H1 (cell line): ENCODE measurements at regions not wholly inside any gene's neighbourhood (a gene's known extent, or its start where the extent isn't known, plus 50 kb on each side); places are given as distances from the start of the nearest gene placed in this dataset.

Source experiments
- CTCF ChIA-PET: fragments of 300-600 bp; sonication (Branson Sonifier 250); formaldehyde crosslinking; loops from one replicate; lab custom pipeline; 2021; ENCODE audit not compliant: partially characterized antibody; lab: Charles Lee
- POLR2A ChIA-PET: fragments of 300-600 bp; sonication (Branson Sonifier 250); formaldehyde crosslinking; loops from one replicate; lab custom pipeline; 2021; ENCODE audit warnings: inconsistent platforms; ENCODE audit not compliant: partially characterized antibody; lab: Charles Lee
- DNase-seq, 2 experiments: peaks; one replicate each; pipeline versions ENCODE4 v3.0.0 to v3.0.0-alpha.2; 2010 to 2022; ENCODE audit warnings: low spot score in 2 of 2, low read depth in 1 of 2, mixed read lengths in 1 of 2
- FAIRE-seq: peaks from 2 replicates; lab custom pipeline; 2011; peaks lifted over from hg19 to GRCh38; lab: Jason Lieb, UNC
- H2AFZ ChIP-seq: 2 replicates; pipeline ENCODE4 v1.8.1; 2012; ENCODE audit warnings: low read length, inconsistent platforms
- H2AK5ac ChIP-seq: 2 replicates; pipeline ENCODE4 v1.6.1; 2013; ENCODE audit warnings: low read depth, low read length
- H2BK120ac ChIP-seq: replicated peaks from 2 replicates; pipeline ENCODE3; 2013; ENCODE audit warnings: low read depth, low read length, inconsistent platforms
- H2BK12ac ChIP-seq: 2 replicates; pipeline ENCODE4 v1.6.1; 2013; ENCODE audit warnings: low read depth, low read length
- H2BK15ac ChIP-seq: 2 replicates; pipeline ENCODE4 v1.6.1; 2013; ENCODE audit warnings: low read length
- H2BK20ac ChIP-seq: 2 replicates; pipeline ENCODE4 v1.6.1; 2013; ENCODE audit warnings: low read length
- H2BK5ac ChIP-seq: 2 replicates; pipeline ENCODE4 v1.6.1; 2013; ENCODE audit warnings: low read depth, low read length
- H3K14ac ChIP-seq: 2 replicates; pipeline ENCODE4 v1.6.1; 2013; ENCODE audit warnings: inconsistent platforms; ENCODE audit not compliant: insufficient read length
- H3K18ac ChIP-seq: 2 replicates; pipeline ENCODE4 v1.6.1; 2013; ENCODE audit warnings: low read length; ENCODE audit errors: extremely low read depth
- H3K23ac ChIP-seq: 2 replicates; pipeline ENCODE4 v1.6.1; 2013; ENCODE audit warnings: inconsistent platforms; ENCODE audit not compliant: insufficient read length
- H3K23me2 ChIP-seq: 2 replicates; pipeline ENCODE4 v1.6.1; 2013; ENCODE audit warnings: low read depth, low read length
- H3K27ac ChIP-seq: 2 replicates; pipeline ENCODE4 v1.6.1; 2011; ENCODE audit warnings: low read depth, low read length, inconsistent platforms
- H3K27me3 ChIP-seq, 4 experiments: replicated peaks in 1 of 4; 1 replicate in 1 of 4; 2 replicates in 3 of 4; pipeline versions ENCODE4 v1.6.1 to v1.8.1; 2011 to 2013; ENCODE audit warnings: low read length in 3 of 4, mild to moderate bottlenecking in 3 of 4, inconsistent platforms in 2 of 4, mixed read lengths in 2 of 4, moderate library complexity in 1 of 4; ENCODE audit not compliant: control insufficient read depth in 3 of 4, insufficient read depth in 3 of 4; ENCODE audit errors: extremely low read depth in 1 of 4
- H3K36me3 ChIP-seq, 4 experiments: 2 replicates each; pipeline versions ENCODE4 v1.6.1 to v1.8.1; 2011 to 2013; ENCODE audit warnings: mild to moderate bottlenecking in 4 of 4, low read length in 3 of 4, moderate library complexity in 2 of 4, control low read depth in 1 of 4, inconsistent platforms in 1 of 4; ENCODE audit not compliant: insufficient read depth in 4 of 4, control insufficient read depth in 2 of 4
- H3K4ac ChIP-seq: replicated peaks from 2 replicates; pipeline ENCODE3; 2013; ENCODE audit warnings: low read length, low read depth, mixed read lengths, inconsistent platforms; ENCODE audit not compliant: insufficient read length
- H3K4me1 ChIP-seq, 4 experiments: replicated peaks in 1 of 4; 1 replicate in 1 of 4; 2 replicates in 3 of 4; pipeline versions ENCODE4 v1.6.1 to v1.8.1; 2011 to 2013; ENCODE audit warnings: low read length in 3 of 4, inconsistent platforms in 2 of 4, mixed read lengths in 1 of 4; ENCODE audit not compliant: insufficient read depth in 4 of 4, control insufficient read depth in 3 of 4
- H3K4me2 ChIP-seq, 2 experiments: 2 replicates each; pipeline versions ENCODE4 v1.6.1 to v1.8.1; 2011 to 2013; ENCODE audit warnings: low read depth in 2 of 2, low read length in 2 of 2, control low read depth in 1 of 2, inconsistent platforms in 1 of 2, mild to moderate bottlenecking in 1 of 2; ENCODE audit not compliant: insufficient read depth in 1 of 2
- H3K4me3 ChIP-seq, 4 experiments: fragments of 200-600, 300-600 bp in 1 of 4; sonication (generic), shearing (Covaris generic), sonication (Bioruptor Twin) in 1 of 4; 2 replicates each; pipeline versions ENCODE4 v1.5.1 to v1.8.1; 2011 to 2016; ENCODE audit warnings: low read length in 4 of 4, low read depth in 3 of 4, control low read depth in 2 of 4, inconsistent platforms in 2 of 4, mild to moderate bottlenecking in 2 of 4, mixed read lengths in 1 of 4, moderate library complexity in 1 of 4; ENCODE audit not compliant: insufficient read depth in 2 of 4; ENCODE audit errors: extremely low read depth in 1 of 4
- H3K56ac ChIP-seq: replicated peaks from 2 replicates; pipeline ENCODE3; 2013; ENCODE audit warnings: low read depth, mild to moderate bottlenecking, mixed read lengths, low read length, inconsistent platforms; ENCODE audit not compliant: insufficient read length
- H3K79me1 ChIP-seq: 2 replicates; pipeline ENCODE4 v1.6.1; 2013; ENCODE audit warnings: low read depth, low read length, control low read depth
- H3K79me2 ChIP-seq, 2 experiments: 2 replicates each; pipeline versions ENCODE4 v1.6.1 to v1.8.1; 2012 to 2013; ENCODE audit warnings: low read length in 2 of 2, mild to moderate bottlenecking in 2 of 2, inconsistent platforms in 1 of 2; ENCODE audit not compliant: insufficient read depth in 2 of 2, control insufficient read depth in 1 of 2
- H3K9ac ChIP-seq, 4 experiments: replicated peaks in 1 of 4; 1 replicate in 1 of 4; 2 replicates in 3 of 4; pipeline versions ENCODE4 v1.6.1 to v1.8.1; 2011 to 2013; ENCODE audit warnings: low read depth in 3 of 4, low read length in 3 of 4, control low read depth in 2 of 4, mild to moderate bottlenecking in 2 of 4, moderate library complexity in 2 of 4, inconsistent platforms in 1 of 4; ENCODE audit errors: extremely low read depth in 1 of 4
- H3K9me3 ChIP-seq, 2 experiments: 2 replicates each; pipeline versions ENCODE4 v1.6.1 to v1.8.1; 2012 to 2013; ENCODE audit warnings: mild to moderate bottlenecking in 2 of 2, moderate library complexity in 2 of 2, control low read depth in 1 of 2, inconsistent platforms in 1 of 2, low read depth in 1 of 2, low read length in 1 of 2, mixed read lengths in 1 of 2; ENCODE audit not compliant: insufficient read depth in 2 of 2
- H4K20me1 ChIP-seq, 2 experiments: replicated peaks in 1 of 2; 2 replicates each; pipeline versions ENCODE3 to v1.8.1; 2011 to 2013; ENCODE audit warnings: inconsistent platforms in 2 of 2, low read length in 2 of 2, mild to moderate bottlenecking in 1 of 2; ENCODE audit not compliant: insufficient read depth in 2 of 2, control insufficient read depth in 1 of 2
- H4K5ac ChIP-seq: 2 replicates; pipeline ENCODE4 v1.6.1; 2013; ENCODE audit warnings: low read length, low read depth, mixed read lengths, inconsistent platforms; ENCODE audit not compliant: insufficient read length
- H4K8ac ChIP-seq: 2 replicates; pipeline ENCODE4 v1.8.0; 2013; ENCODE audit warnings: mild to moderate bottlenecking, moderate library complexity, low read length, inconsistent platforms; ENCODE audit not compliant: insufficient read depth; ENCODE audit errors: extremely low read depth
- H4K91ac ChIP-seq: replicated peaks from 2 replicates; pipeline ENCODE3; 2013; ENCODE audit warnings: low read length, mixed read lengths, inconsistent platforms; ENCODE audit not compliant: insufficient read length
- CHD2 ChIP-seq: IDR thresholded peaks from 2 replicates; pipeline ENCODE4 v1.6.1; 2012; ENCODE audit warnings: low read length, improper control_type of control experiment
- EZH2 ChIP-seq: fragments of 200-600 bp; sonication (generic); IDR thresholded peaks from 2 replicates; pipeline ENCODE4 v1.7.1; 2012; ENCODE audit warnings: low read depth, mild to moderate bottlenecking, moderate library complexity, low read length, inconsistent platforms; ENCODE audit not compliant: severe bottlenecking
- FOSL1 ChIP-seq: IDR thresholded peaks from 2 replicates; pipeline ENCODE4 v1.6.1; 2011; ENCODE audit warnings: mild to moderate bottlenecking, low read depth, low read length, moderate library complexity; ENCODE audit not compliant: insufficient read depth
- KDM1A ChIP-seq: fragments of 200-600, 300-600 bp; sonication (generic); IDR thresholded peaks from 2 replicates; pipeline ENCODE4 v1.7.1; 2016; ENCODE audit warnings: mild to moderate bottlenecking, low read length, borderline replicate concordance
- KDM4A ChIP-seq: IDR thresholded peaks from one replicate; pipeline ENCODE4 v1.7.1; 2012; ENCODE audit warnings: low read depth, mild to moderate bottlenecking, moderate library complexity, low read length, inconsistent platforms; ENCODE audit not compliant: severe bottlenecking
- POLR2A ChIP-seq, 2 experiments: IDR thresholded peaks; 1 replicate in 1 of 2; 2 replicates in 1 of 2; pipeline ENCODE4 v1.6.1; 2011; ENCODE audit warnings: low read depth in 2 of 2, low read length in 2 of 2, mild to moderate bottlenecking in 2 of 2; ENCODE audit errors: control extremely low read depth in 1 of 2
- RAD21 ChIP-seq, 2 experiments: IDR thresholded peaks in 1 of 2; conservative IDR thresholded peaks in 1 of 2; 2 replicates each; pipeline ENCODE4 v1.6.1; 2011; ENCODE audit warnings: low read depth in 2 of 2, low read length in 2 of 2, improper control_type of control experiment in 1 of 2, inconsistent platforms in 1 of 2, mild to moderate bottlenecking in 1 of 2, moderate library complexity in 1 of 2
- SIN3A ChIP-seq, 2 experiments: IDR thresholded peaks in 1 of 2; conservative IDR thresholded peaks in 1 of 2; 2 replicates each; pipeline ENCODE4 v1.6.1; 2011 to 2012; ENCODE audit warnings: low read length in 2 of 2, improper control_type of control experiment in 1 of 2, low read depth in 1 of 2, mild to moderate bottlenecking in 1 of 2
- SUZ12 ChIP-seq: fragments of 200-600 bp; sonication (generic); IDR thresholded peaks from 2 replicates; pipeline ENCODE4 v1.6.1; 2012; ENCODE audit warnings: mild to moderate bottlenecking, inconsistent platforms, low read length, moderate library complexity, mixed read lengths
- TAF7 ChIP-seq: optimal IDR thresholded peaks from 2 replicates; pipeline ENCODE3; 2011; ENCODE audit warnings: low read depth, mild to moderate bottlenecking, inconsistent platforms, low read length, moderate library complexity, borderline replicate concordance
- WGBS, 2 experiments: shearing (Covaris generic) in 1 of 2; methylation state at CpG; one replicate each; pipeline versions ENCODE4 v1.1.6 to v1.1.7; 2013 to 2015; ENCODE audit warnings: low lambda C conversion rate in 2 of 2, mixed read lengths in 2 of 2, inconsistent platforms in 1 of 2, low coverage in 1 of 2, missing lambda C conversion rate in 1 of 2; ENCODE audit not compliant: insufficient replicate concordance in 2 of 2, insufficient coverage in 1 of 2, insufficient read length in 1 of 2; ENCODE audit errors: extremely low coverage in 1 of 2, missing lambda C conversion rate in 1 of 2; 5-methylcytosine and 5-hydroxymethylcytosine counted together

DNA sequence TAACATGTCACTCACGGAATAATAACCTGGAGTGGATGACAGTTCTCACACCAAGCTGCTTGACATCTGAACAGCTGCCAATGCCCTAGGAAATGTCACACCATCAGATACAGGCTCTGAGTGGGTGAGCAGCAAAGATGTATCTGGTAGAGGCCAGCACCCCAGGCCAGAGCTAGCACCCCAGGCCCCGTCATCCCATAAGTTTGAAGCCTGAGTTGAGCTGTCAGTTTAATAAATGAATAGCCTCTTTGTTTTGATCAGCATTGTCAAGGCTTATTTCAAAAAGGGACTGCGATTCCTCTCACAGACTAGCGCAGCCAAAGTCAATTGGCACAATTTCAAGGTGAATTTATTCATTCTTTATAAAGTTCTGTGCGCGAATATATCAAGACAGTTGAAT, 1327.1 kb downstream of the MAT2B start:
- H3K4me1 ChIP-seq = 0 out of 7 replicates have a peak, but pooled peaks cover 0 to 3% (median 0%) of the 10 kb centered on the region in 4 experiments
- no peak overlapping the region for H2AFZ ChIP-seq
- H2BK12ac ChIP-seq = no peak overlapping the region
- CTCF ChIA-PET = no interaction called here
- no peak overlapping the region for H3K18ac ChIP-seq
- H2BK15ac ChIP-seq = no peak overlapping the region
- H3K23ac ChIP-seq = no peak overlapping the region
- H2BK20ac ChIP-seq = no peak overlapping the region
- H3K4me3 ChIP-seq = no peak overlapping the region
- FAIRE-seq (no peak), DNase-seq (no peak)
- H3K79me2 ChIP-seq = no peaks in the 10 kb centered on the region
- no peak overlapping the region for H3K14ac ChIP-seq
- no peaks in the 10 kb centered on the region for H4K20me1 ChIP-seq
- H2AK5ac ChIP-seq = no peak overlapping the region
- H3K23me2 ChIP-seq = no peaks in the 10 kb centered on the region
- no peak overlapping the region for H4K8ac ChIP-seq
- no peak overlapping the region for H3K9ac ChIP-seq
- no peaks in the 10 kb centered on the region for H3K36me3 ChIP-seq
- no peaks in the 10 kb centered on the region for H3K27me3 ChIP-seq
- H3K27ac ChIP-seq = no peak overlapping the region
- 88% methylated on average over 6 of the region's 6 CpGs; no CpG with 5 or more reads in 1 of the 2 experiments for WGBS, 2 experiments
- POLR2A ChIA-PET = no interaction called here
- H4K5ac ChIP-seq = no peak overlapping the region
- H3K56ac ChIP-seq = no peak overlapping the region
- no peak overlapping the region for H2BK120ac ChIP-seq
- no peak overlapping the region for H4K91ac ChIP-seq
- H3K4ac ChIP-seq = no peak overlapping the region
- H3K4me2 ChIP-seq = 0 out of 4 replicates have a peak overlapping the region, but pooled peaks of 1 of the 2 experiments have one; percentile 8
- H3K9me3 ChIP-seq = no peaks in the 10 kb centered on the region
- H2BK5ac ChIP-seq = no peak overlapping the region
- H3K79me1 ChIP-seq = no peaks in the 10 kb centered on the region
- TF ChIP-seq EZH2 (no peak), SUZ12 (no peak), TAF7 (no peak), FOSL1 (no peak), KDM1A (no peak), KDM4A (no peak), CHD2 (no peak), SIN3A (conservative IDR thresholded peaks at IDR 0.05 in 1 of 2, IDR thresholded peaks at IDR 0.05 in 1 of 2; ENCODE audit: low read depth in 1 of 2, low read length in 2 of 2) (no peak), POLR2A (IDR thresholded peaks at IDR 0.05; ENCODE audit: control extremely low read depth in 1 of 2, low read depth in 2 of 2, low read length in 2 of 2) (no peak), RAD21 (IDR thresholded peaks at IDR 0.05 in 1 of 2, conservative IDR thresholded peaks at IDR 0.05 in 1 of 2; ENCODE audit: low read depth in 2 of 2, low read length in 2 of 2) (no peak)
